Neural progenitor cell (in vitro differentiated cells): ENCODE measurements at regions not wholly inside any gene's neighbourhood (a gene's known extent, or its start where the extent isn't known, plus 50 kb on each side); places are given as distances from the start of the nearest gene placed in this dataset.

Experiments
- EZH2phosphoT487 ChIP-seq: fragments of 200-600 bp; sonication (generic); IDR thresholded peaks from 2 replicates; pipeline ENCODE4 v1.6.1; 2017; ENCODE audit warnings: antibody characterized with exemption
- TF ChIP-seq, protein P1 (sequence below): fragments of 200-600 bp; sonication (generic); IDR thresholded peaks from 2 replicates; pipeline ENCODE4 v1.5.1; 2017; ENCODE audit warnings: antibody characterized with exemption, mild to moderate bottlenecking

DNA sequence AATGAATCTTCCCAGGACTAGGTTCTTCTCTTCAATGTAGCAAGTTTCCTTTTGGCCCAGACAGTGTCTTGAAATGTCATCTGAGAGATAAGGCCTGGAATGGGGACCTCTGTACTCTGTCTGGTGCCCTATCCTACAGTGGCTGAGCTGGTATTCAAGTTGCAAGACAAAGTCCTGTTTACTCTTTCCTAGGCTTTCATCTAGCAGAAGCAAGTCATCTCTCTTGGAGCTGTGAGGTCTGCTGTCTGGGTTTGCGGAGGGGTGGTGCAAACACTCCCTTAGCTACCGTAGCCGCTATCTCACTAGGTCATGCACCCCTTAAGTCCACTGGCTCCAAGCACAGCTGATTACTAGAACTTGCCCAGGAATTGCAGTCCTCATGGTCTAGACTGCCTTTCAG, 149.7 kb upstream of the SLC16A7 start:
- TF ChIP-seq, protein P1, sequence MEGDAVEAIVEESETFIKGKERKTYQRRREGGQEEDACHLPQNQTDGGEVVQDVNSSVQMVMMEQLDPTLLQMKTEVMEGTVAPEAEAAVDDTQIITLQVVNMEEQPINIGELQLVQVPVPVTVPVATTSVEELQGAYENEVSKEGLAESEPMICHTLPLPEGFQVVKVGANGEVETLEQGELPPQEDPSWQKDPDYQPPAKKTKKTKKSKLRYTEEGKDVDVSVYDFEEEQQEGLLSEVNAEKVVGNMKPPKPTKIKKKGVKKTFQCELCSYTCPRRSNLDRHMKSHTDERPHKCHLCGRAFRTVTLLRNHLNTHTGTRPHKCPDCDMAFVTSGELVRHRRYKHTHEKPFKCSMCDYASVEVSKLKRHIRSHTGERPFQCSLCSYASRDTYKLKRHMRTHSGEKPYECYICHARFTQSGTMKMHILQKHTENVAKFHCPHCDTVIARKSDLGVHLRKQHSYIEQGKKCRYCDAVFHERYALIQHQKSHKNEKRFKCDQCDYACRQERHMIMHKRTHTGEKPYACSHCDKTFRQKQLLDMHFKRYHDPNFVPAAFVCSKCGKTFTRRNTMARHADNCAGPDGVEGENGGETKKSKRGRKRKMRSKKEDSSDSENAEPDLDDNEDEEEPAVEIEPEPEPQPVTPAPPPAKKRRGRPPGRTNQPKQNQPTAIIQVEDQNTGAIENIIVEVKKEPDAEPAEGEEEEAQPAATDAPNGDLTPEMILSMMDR: no peak
- no peak for TF ChIP-seq EZH2phosphoT487
